ENCODE measurements at regions not wholly inside any gene's neighbourhood (a gene's known extent, or its start where the extent isn't known, plus 50 kb on each side); places are given as distances from the start of the nearest gene placed in this dataset.

- TF ChIP-seq BACH1 (IDR thresholded peaks at IDR 0.05; ENCODE audit: borderline replicate concordance) (no peak), CBFB (IDR thresholded peaks at IDR 0.05; ENCODE audit: low read depth) (no peak)
Measured at GRCh38 chr4:84219656-84220055, 279.4 kb downstream of the NKX6-1 start (continued).

DNA sequence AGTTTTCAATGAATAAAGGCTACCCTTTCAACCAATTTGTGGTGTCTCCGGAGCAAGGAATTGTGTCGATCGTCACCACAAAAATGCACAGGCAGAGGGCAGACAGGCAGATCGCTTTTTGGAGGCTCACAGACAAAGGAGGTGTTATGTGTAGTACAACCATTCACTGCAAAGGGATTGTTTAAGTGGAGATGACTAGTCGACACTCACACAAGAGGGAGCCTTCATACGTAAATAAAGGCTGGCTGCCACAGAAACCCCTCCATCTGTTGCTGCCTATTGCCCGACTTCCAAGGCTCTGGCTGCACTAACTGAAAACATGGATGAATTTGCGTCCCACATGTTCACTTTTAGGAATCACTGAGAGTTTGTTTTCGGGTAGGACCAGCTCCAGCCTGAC is 281.1 kb downstream of the NKX6-1 start:
- Histone ChIP-seq H3K27me3 (replicated peaks in 1 of 2; ENCODE audit: control insufficient read depth in 2 of 2, insufficient read depth in 2 of 2, low read length in 1 of 2) (no peaks in the 10 kb centered on the region), H3K36me3 (ENCODE audit: control insufficient read depth in 2 of 2, insufficient read depth in 2 of 2, low read length in 1 of 2) (no peaks in the 10 kb centered on the region), H3K4me1 (ENCODE audit: control insufficient read depth, insufficient read depth, low read length) (no peaks in the 10 kb centered on the region), H3K79me2 (ENCODE audit: control insufficient read depth, insufficient read depth, low read length) (no peaks in the 10 kb centered on the region), H3K4me2 (ENCODE audit: control insufficient read depth, insufficient read depth) (no peak overlapping the region), H3K4me3 (no peak overlapping the region), H2AFZ (ENCODE audit: control insufficient read depth, low read depth, low read length) (no peak overlapping the region), H3K9me3 (replicated peaks; ENCODE audit: control insufficient read depth, insufficient read depth, low read length) (no peaks in the 10 kb centered on the region), H3K27ac (ENCODE audit: control insufficient read depth, insufficient read depth) (no peak overlapping the region), H3K9ac (ENCODE audit: control insufficient read depth, insufficient read depth, low read length) (no peak overlapping the region), H4K20me1 (ENCODE audit: control insufficient read depth, insufficient read depth) (no peaks in the 10 kb centered on the region)
- no TSS peak for BruUV-seq (replicated peaks)
- ChIA-PET SMC1A (ENCODE audit: uncharacterized antibody, unreplicated experiment) (no interaction called here), RAD21 (ENCODE audit: unreplicated experiment) (no interaction called here), POLR2A (interaction anchor here (0.7 kb wide), 1 partner anchor 18 kb away, joined by 6 read pairs; no protein-coding TSS in a partner anchor), CTCF (interaction anchor here (1.6 kb wide), 1 partner anchor 59 kb away, joined by 3 read pairs; no protein-coding TSS in a partner anchor)
- WGBS (ENCODE audit: insufficient coverage, insufficient replicate concordance, low lambda C conversion rate, missing lambda C conversion rate) = 34% methylated on average over 9 of the region's 9 CpGs
- intact Hi-C loops (cut with micrococcal nuclease; ENCODE audit: unreplicated experiment) = no loop called here
- ATAC-seq (no peak), FAIRE-seq (no peak), DNase-seq (ENCODE audit: low read depth, low spot score) (no peak)
- TF ChIP-seq DPF2 (IDR thresholded peaks at IDR 0.05) (no peak), BCL3 (IDR thresholded peaks at IDR 0.05; ENCODE audit: borderline replicate concordance, insufficient read depth, low read depth, low read length, poor library complexity, severe bottlenecking) (no peak), CBX3 (IDR thresholded peaks at IDR 0.05; ENCODE audit: borderline replicate concordance, low read depth) (no peak), BCL11A (IDR thresholded peaks at IDR 0.05; ENCODE audit: low read depth, low read length) (no peak), FOS (IDR thresholded peaks at IDR 0.05; ENCODE audit: borderline replicate concordance, extremely low read depth, insufficient read length) (no peak), BMI1 (IDR thresholded peaks at IDR 0.05; ENCODE audit: borderline replicate concordance) (no peak), MEF2B (IDR thresholded peaks at IDR 0.05; ENCODE audit: partially characterized antibody, poor library complexity, severe bottlenecking) (no peak), CREB1 (IDR thresholded peaks at IDR 0.05; ENCODE audit: low read depth) (no peak), CHD4 (IDR thresholded peaks at IDR 0.05) (no peak), EED (IDR thresholded peaks at IDR 0.05; ENCODE audit: low read depth) (no peak)
- TF ChIP-seq, protein P1, sequence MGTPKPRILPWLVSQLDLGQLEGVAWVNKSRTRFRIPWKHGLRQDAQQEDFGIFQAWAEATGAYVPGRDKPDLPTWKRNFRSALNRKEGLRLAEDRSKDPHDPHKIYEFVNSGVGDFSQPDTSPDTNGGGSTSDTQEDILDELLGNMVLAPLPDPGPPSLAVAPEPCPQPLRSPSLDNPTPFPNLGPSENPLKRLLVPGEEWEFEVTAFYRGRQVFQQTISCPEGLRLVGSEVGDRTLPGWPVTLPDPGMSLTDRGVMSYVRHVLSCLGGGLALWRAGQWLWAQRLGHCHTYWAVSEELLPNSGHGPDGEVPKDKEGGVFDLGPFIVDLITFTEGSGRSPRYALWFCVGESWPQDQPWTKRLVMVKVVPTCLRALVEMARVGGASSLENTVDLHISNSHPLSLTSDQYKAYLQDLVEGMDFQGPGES (IDR thresholded peaks at IDR 0.05) = no peak
- in situ Hi-C loops (cut with MboI) = no loop called here
